OCI-LY7 (cell line): ENCODE measurements at regions not wholly inside any gene's neighbourhood (a gene's known extent, or its start where the extent isn't known, plus 50 kb on each side); places are given as distances from the start of the nearest gene placed in this dataset.

Experiments used
- CTCF ChIP-seq: fragments of 200-600 bp; sonication (generic); conservative IDR thresholded peaks from 2 replicates; pipeline ENCODE4 v1.5.1; 2014; ENCODE audit warnings: mild to moderate bottlenecking, antibody characterized with exemption, low read length, moderate library complexity, mixed read lengths
- EZH2phosphoT487 ChIP-seq: fragments of 200-600 bp; sonication (generic); IDR thresholded peaks from 2 replicates; pipeline ENCODE4 v1.6.1; 2018; ENCODE audit warnings: low read depth, borderline replicate concordance, mild to moderate bottlenecking, mixed run types, antibody characterized with exemption, low read length, moderate library complexity, mixed read lengths

- TF ChIP-seq CTCF (no peak), EZH2phosphoT487 (no peak)
Observed at GRCh38 chr5:162484095-162484494, 416.5 kb downstream of the GABRG2 start.
